Fibroblast of upper back skin (primary cell): ENCODE measurements at regions not wholly inside any gene's neighbourhood (a gene's known extent, or its start where the extent isn't known, plus 50 kb on each side); places are given as distances from the start of the nearest gene placed in this dataset.
"Not testable (repeated sequence)": the region's sequence is repeated elsewhere in the genome, so short reads cannot be mapped to it uniquely, and the experiment has no call there.

Source experiments
- DNase-seq: peaks from one replicate; pipeline ENCODE4 v3.0.0-alpha.2; 2013

GRCh38 chr5:60036192-60036938 lies 142.8 kb upstream of the PDE4D start:
- DNase-seq = no peak

- DNase-seq = peak; percentile 80
Observed at GRCh38 chr5:60026161-60026560, 132.6 kb upstream of the PDE4D start.

DNA sequence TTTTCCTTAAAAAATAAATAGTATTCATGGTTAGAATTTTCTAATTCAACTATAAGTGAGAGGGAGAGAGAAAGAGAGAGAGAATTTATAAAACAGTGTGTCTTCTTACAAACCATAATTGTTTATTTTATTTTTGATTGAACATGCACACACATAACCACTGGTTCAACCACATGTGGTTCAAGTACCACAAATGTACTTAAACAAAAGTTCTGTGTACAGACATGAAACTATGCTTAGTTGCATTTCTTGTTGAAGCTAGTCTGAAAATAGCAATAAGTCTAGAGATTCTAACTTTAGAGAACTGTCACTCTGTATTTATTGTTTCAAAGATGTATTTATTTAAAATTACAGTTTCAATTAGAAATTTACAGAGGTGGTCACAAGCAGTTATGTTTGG lies 130.6 kb upstream of the PDE4D start:
- no peak for DNase-seq

- peak; percentile 80 for DNase-seq
Observed at GRCh38 chr5:60023255-60023654, 129.7 kb upstream of the PDE4D start.

- no peak for DNase-seq
Observed at GRCh38 chr5:60020457-60020856, 126.9 kb upstream of the PDE4D start.

DNA sequence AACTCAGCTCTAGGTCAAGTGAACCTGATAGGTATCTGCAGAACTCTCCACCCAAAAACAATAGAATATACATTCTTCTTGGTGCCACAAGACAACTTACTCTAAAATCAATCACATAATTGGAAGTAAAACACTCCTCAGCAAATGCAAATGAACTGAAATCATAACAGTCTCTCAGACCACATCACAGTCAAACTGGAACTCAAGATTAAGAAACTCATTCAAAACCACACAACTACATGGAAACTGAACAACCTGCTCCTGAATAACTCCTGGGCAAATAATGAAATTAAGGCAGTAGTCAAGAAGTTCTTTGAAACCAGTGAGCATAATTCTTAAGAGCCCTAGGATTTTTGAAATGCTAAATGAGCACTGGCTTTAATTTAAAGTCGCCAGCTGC lies 125.4 kb upstream of the PDE4D start:
- not testable (repeated sequence) for DNase-seq

- DNase-seq = no peak
Observed at GRCh38 chr5:60018091-60018490, 124.6 kb upstream of the PDE4D start.

GRCh38 chr5:60014331-60014730 lies 120.8 kb upstream of the PDE4D start:
- DNase-seq = no peak

GRCh38 chr5:60010853-60011252 lies 117.3 kb upstream of the PDE4D start:
- DNase-seq = no peak

- DNase-seq = no peak
Observed at GRCh38 chr5:60010328-60010727, 116.8 kb upstream of the PDE4D start.

GRCh38 chr5:60007729-60008128 lies 114.2 kb upstream of the PDE4D start:
- DNase-seq = no peak

DNA sequence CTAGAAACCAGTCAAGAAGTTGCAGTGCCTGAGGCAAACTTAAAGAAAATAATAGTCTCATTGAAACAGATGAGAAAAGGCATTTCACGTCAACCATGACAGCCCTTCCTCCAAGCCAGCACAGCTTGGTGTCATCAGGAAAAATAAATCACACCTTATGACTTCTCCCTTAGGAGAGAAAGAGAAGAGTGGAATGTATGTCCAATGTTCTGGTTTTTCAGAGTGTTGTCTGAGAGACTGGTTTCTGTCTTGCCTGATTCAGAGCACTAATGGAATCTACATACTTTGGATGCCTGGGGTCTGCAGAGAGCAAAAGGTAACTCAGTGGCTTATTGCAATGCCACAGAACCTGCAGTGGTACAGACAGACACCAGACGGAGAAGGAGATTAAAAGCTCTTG lies 105.5 kb upstream of the PDE4D start:
- DNase-seq = peak; percentile 97

DNA sequence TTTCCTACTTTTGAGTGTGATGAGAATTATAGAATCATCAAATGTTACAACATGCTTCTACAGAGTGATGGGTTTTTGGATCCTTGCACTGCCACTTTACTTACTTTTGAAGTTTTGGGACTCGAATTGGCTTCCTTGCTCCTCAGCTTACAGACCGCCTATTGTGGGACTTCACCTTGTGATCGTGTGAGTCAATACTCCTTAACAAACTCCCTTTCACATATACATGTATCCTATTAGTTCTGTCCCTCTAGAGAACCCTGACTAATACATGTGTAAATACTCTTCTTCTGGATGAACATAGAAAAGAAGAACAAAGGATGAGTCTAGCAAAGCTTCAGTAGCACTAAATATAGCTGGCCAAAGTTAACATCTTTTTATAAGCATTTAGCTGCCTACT lies 98.7 kb upstream of the PDE4D start:
- no peak for DNase-seq

DNA sequence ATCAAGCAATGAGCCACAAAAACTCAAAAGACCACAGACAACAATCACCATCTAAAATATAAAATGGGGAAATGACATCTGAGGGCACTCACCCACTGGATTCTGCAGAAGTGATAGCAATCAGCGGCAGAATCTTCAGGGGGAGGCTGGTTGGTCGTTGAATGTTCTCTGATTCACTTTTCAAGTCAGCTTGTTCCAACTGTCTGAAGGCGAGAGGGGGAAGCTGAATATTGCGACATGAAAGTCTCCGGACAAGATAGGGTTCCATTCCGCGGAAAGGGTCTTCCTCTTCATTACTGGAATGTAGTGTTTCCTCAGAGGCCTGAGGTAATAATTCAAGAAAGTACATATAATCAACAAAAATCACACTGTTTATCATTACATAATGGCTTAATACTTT lies 94.9 kb upstream of the PDE4D start:
- no peak for DNase-seq

DNA sequence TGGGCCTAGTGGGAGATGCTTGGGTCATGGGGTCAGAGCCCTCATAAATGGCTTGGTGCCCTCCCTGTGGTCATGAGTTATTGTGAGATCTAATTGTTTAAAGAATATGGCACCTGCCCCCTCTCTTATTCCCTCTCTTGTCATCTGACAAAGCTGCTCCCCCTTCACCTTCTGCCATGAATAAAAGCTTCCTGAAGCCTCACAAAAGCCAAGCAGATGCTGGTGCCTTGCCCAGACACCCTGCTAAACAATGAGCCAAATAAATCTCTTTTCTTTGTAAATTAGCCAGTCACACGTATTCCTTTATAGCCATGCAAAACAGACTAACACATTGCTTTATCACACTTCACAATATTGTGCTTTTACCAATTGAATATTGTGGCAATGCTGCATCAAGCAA lies 82.8 kb upstream of the PDE4D start:
- DNase-seq = no peak

GRCh38 chr5:59972043-59972442 lies 78.5 kb upstream of the PDE4D start:
- DNase-seq = no peak

DNA sequence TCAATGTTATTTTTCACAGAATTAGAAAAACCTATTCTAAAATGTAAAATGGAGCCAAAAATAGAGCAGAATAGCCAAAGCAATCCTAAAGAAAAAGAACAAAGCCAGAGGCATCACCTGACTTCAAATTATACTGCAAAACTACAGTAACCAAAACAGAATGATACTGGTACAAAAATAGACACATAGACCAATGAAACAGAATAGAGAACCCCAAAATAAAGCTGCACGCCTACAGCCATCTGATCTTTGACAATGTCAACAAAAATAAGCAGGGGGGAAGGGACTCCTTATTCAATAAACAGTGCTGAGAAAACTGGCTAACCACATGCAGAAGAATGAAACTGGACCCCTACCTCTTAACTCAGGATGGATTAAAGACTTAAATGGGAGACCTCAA lies 65.8 kb upstream of the PDE4D start:
- DNase-seq = no peak

- peak; percentile 53 for DNase-seq
Observed at GRCh38 chr5:59956130-59956783, 62.7 kb upstream of the PDE4D start.

DNA sequence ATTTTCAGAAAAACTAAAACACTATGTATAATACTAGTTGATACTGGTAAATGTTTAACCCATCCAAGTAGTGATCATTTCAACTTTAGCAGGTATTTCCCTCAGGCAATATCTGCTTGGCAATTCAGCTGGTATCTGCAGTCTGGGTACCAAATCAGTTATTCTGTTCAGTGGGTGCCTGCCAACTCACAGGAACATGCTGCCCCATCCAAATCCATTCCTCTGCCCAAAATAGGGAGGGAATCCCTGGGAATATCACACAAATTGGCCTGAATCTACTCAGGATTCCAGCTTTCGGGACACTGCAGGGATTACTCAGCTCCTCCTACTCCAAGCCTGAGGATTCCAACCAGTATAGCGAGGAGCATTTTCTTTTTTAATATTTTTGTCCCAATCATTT lies 61.7 kb upstream of the PDE4D start:
- no peak for DNase-seq

DNA sequence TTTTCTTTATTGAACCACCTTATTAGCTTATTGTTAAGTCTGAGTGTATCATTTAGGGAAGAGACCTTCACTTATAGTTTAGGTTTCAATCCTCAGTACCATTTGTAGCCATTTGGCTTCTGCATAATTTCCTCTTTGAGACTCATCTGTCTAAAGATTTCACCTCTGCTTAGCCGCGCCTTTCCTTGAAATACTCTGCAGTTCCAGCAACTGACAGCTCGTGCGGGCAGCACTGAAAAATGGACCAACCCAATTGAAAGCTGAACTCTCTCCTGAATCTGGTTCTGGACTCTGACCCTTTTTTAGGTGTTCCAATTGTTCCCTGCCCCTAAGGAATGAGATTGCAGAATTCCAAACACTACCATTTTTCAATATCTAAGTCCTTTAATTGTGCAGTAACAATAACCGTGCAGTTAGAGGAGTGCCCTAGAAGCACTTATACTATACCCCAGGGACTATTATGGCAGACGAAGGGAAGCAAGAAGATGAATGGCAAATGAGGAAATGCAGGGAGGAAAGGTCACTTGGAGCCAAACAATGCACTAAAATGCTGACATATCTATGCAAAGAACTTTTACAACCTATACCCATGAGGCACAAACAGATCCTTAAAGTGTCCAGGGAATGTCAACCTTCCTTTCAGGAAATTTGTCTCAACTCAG lies 50.1 kb upstream of the PDE4D start:
- no peak for DNase-seq
